H9 (cell line): ENCODE measurements at regions not wholly inside any gene's neighbourhood (a gene's known extent, or its start where the extent isn't known, plus 50 kb on each side); places are given as distances from the start of the nearest gene placed in this dataset.
A peak's percentile ranks its signal among the peaks of the same experiment; 100 is the strongest.

Experiments
- DNase-seq: peaks from one replicate; pipeline ENCODE4 v3.0.0-alpha.2; 2017
- H2AFZ ChIP-seq: one replicate; pipeline ENCODE4 v1.6.1; 2013; ENCODE audit warnings: mild to moderate bottlenecking, low read length, control low read depth, moderate library complexity
- H2AK5ac ChIP-seq: 2 replicates; pipeline ENCODE4 v1.6.1; 2013; ENCODE audit warnings: low read length, control low read depth, mixed read lengths; ENCODE audit not compliant: insufficient read length
- H2BK120ac ChIP-seq: one replicate; pipeline ENCODE4 v1.6.1; 2013; ENCODE audit warnings: low read depth, mild to moderate bottlenecking, low read length, control low read depth, inconsistent platforms; ENCODE audit not compliant: poor library complexity, severe bottlenecking
- H2BK12ac ChIP-seq: 2 replicates; pipeline ENCODE4 v1.6.1; 2013; ENCODE audit warnings: low read length, control low read depth, mixed read lengths, low read depth; ENCODE audit not compliant: insufficient read length
- H2BK15ac ChIP-seq: 2 replicates; pipeline ENCODE4 v1.6.1; 2013; ENCODE audit warnings: low read depth, low read length, control low read depth
- H2BK20ac ChIP-seq: one replicate; pipeline ENCODE4 v1.6.1; 2013; ENCODE audit warnings: low read depth, mild to moderate bottlenecking, low read length, control low read depth, inconsistent platforms; ENCODE audit not compliant: poor library complexity, severe bottlenecking
- H2BK5ac ChIP-seq: 2 replicates; pipeline ENCODE4 v1.6.1; 2013; ENCODE audit warnings: low read length, control low read depth, mixed read lengths; ENCODE audit not compliant: insufficient read length
- H3K14ac ChIP-seq: 2 replicates; pipeline ENCODE4 v1.6.1; 2013; ENCODE audit warnings: low read length, control low read depth; ENCODE audit not compliant: insufficient read depth
- H3K18ac ChIP-seq: 2 replicates; pipeline ENCODE4 v1.6.1; 2013; ENCODE audit warnings: low read depth, mild to moderate bottlenecking, mixed read lengths, low read length, control low read depth; ENCODE audit not compliant: insufficient read length
- H3K23ac ChIP-seq: 2 replicates; pipeline ENCODE4 v1.6.1; 2013; ENCODE audit warnings: low read length, control low read depth, mixed read lengths, low read depth; ENCODE audit not compliant: insufficient read length
- H3K23me2 ChIP-seq: 2 replicates; pipeline ENCODE4 v1.6.1; 2013; ENCODE audit warnings: low read depth, mild to moderate bottlenecking, mixed read lengths, low read length, control low read depth; ENCODE audit not compliant: insufficient read length, poor library complexity, severe bottlenecking
- H3K27ac ChIP-seq: 2 replicates; pipeline ENCODE4 v1.5.1; 2013; ENCODE audit warnings: low read length, control low read depth, mixed read lengths, low read depth; ENCODE audit not compliant: insufficient read length
- H3K27me3 ChIP-seq: 2 replicates; pipeline ENCODE4 v1.6.1; 2013; ENCODE audit warnings: low read length, control low read depth, inconsistent platforms; ENCODE audit not compliant: insufficient read depth
- H3K4ac ChIP-seq: 2 replicates; pipeline ENCODE4 v1.6.1; 2013; ENCODE audit warnings: low read depth, mild to moderate bottlenecking, control low read depth, inconsistent platforms, low read length, moderate library complexity
- H3K4me1 ChIP-seq: 2 replicates; pipeline ENCODE4 v1.6.1; 2013; ENCODE audit warnings: low read length, control low read depth, inconsistent platforms; ENCODE audit not compliant: insufficient read depth
- H3K4me2 ChIP-seq: 2 replicates; pipeline ENCODE4 v1.6.1; 2013; ENCODE audit warnings: low read length, control low read depth, mixed read lengths; ENCODE audit not compliant: insufficient read length, insufficient read depth
- H3K56ac ChIP-seq: 2 replicates; pipeline ENCODE4 v1.6.1; 2013; ENCODE audit warnings: low read depth, mild to moderate bottlenecking, mixed read lengths, low read length, control low read depth; ENCODE audit not compliant: insufficient read length
- H3K79me1 ChIP-seq: 2 replicates; pipeline ENCODE4 v1.6.1; 2013; ENCODE audit warnings: low read depth, mild to moderate bottlenecking, moderate library complexity, low read length, control low read depth, inconsistent platforms; ENCODE audit not compliant: insufficient read depth, poor library complexity, severe bottlenecking
- H3K79me2 ChIP-seq: 2 replicates; pipeline ENCODE4 v1.6.1; 2013; ENCODE audit warnings: low read length, control low read depth, inconsistent platforms; ENCODE audit not compliant: insufficient read depth
- H3K9ac ChIP-seq: 2 replicates; pipeline ENCODE4 v1.6.1; 2013; ENCODE audit warnings: low read length, control low read depth, mixed read lengths; ENCODE audit not compliant: insufficient read length; ENCODE audit errors: extremely low read depth
- H3K9me3 ChIP-seq: one replicate; pipeline ENCODE4 v1.6.1; 2013; ENCODE audit warnings: low read depth, low read length, inconsistent platforms; ENCODE audit not compliant: control insufficient read depth
- H3T11ph ChIP-seq: one replicate; pipeline ENCODE4 v1.6.1; 2013; ENCODE audit warnings: mild to moderate bottlenecking, low read length, control low read depth, inconsistent platforms
- H4K20me1 ChIP-seq: one replicate; pipeline ENCODE4 v1.6.1; 2013; ENCODE audit not compliant: control insufficient read depth, insufficient read length, insufficient read depth
- H4K5ac ChIP-seq: 2 replicates; pipeline ENCODE4 v1.6.1; 2013; ENCODE audit warnings: low read depth, mild to moderate bottlenecking, mixed read lengths, low read length, control low read depth; ENCODE audit not compliant: insufficient read length
- H4K8ac ChIP-seq: replicated peaks from 2 replicates; pipeline ENCODE4 v1.6.1; 2013; ENCODE audit warnings: low read length, control low read depth, mixed read lengths, low read depth; ENCODE audit not compliant: insufficient read length
- H4K91ac ChIP-seq: 2 replicates; pipeline ENCODE4 v1.6.1; 2013; ENCODE audit warnings: low read depth, mild to moderate bottlenecking, moderate library complexity, mixed read lengths, low read length, control low read depth; ENCODE audit not compliant: insufficient read length
- H3K27ac Mint-ChIP-seq, 3 experiments: 2 replicates in 2 of 3; 3 replicates in 1 of 3; pipeline ENCODE4 v1.8.0; 2020 to 2021; ENCODE audit warnings: mixed read lengths in 3 of 3, mild to moderate bottlenecking in 1 of 3, moderate library complexity in 1 of 3
- H3K27me3 Mint-ChIP-seq: 2 replicates; pipeline ENCODE4 v1.8.0; 2021; ENCODE audit warnings: low read depth, mild to moderate bottlenecking, moderate library complexity, mixed read lengths
- H3K36me3 Mint-ChIP-seq, 3 experiments: 2 replicates in 2 of 3; 3 replicates in 1 of 3; pipeline ENCODE4 v1.8.0; 2020 to 2021; ENCODE audit warnings: low read depth in 3 of 3, mixed read lengths in 3 of 3; ENCODE audit not compliant: insufficient read depth in 1 of 3
- H3K4me1 Mint-ChIP-seq, 2 experiments: 2 replicates each; pipeline ENCODE4 v1.8.0; 2020; ENCODE audit warnings: mixed read lengths in 2 of 2
- H3K4me3 Mint-ChIP-seq, 2 experiments: 2 replicates in 1 of 2; 3 replicates in 1 of 2; pipeline ENCODE4 v1.8.0; 2020 to 2021; ENCODE audit warnings: mild to moderate bottlenecking in 2 of 2, mixed read lengths in 2 of 2, moderate library complexity in 1 of 2
- H3K9me3 Mint-ChIP-seq, 2 experiments: 2 replicates in 1 of 2; 3 replicates in 1 of 2; pipeline ENCODE4 v1.8.0; 2020; ENCODE audit warnings: mild to moderate bottlenecking in 2 of 2, mixed read lengths in 2 of 2, moderate library complexity in 1 of 2
- WGBS: extraction: QIAGEN DNeasy Blood & Tissue Kit; methylation state at CpG from one replicate; pipeline ENCODE4 v1.1.7; 2013; ENCODE audit warnings: missing lambda C conversion rate, low lambda C conversion rate, mixed read lengths; ENCODE audit not compliant: insufficient read length; ENCODE audit errors: extremely low coverage; 5-methylcytosine and 5-hydroxymethylcytosine counted together
- TF ChIP-seq, protein P1 (sequence below): fragments of 200-600 bp; sonication (generic); conservative IDR thresholded peaks from 3 replicates; pipeline ENCODE4 v1.8.0; 2021; ENCODE audit warnings: antibody characterized with exemption, mild to moderate bottlenecking

DNA sequence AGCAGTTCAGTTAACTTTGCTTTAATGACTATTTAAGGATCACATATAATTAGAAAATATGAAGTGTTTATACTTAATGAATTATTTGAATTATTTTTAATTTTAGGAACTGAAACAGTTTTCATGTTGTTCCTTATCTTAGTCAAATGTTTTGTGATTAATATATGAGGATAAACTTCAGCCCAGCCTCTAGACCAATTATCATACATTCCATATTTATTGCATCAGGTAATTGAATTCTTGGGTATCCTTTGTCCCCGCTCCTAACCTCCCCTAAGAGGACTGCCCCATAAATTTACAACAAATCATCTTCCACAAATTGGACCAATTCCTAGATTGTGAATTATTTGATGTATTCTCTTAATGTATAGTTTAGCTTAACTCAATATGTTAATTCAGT lies 74.8 kb downstream of the ZNF622 start:
- Histone ChIP-seq H3K4me2 (no peak overlapping the region), H3K9me3 (no peaks in the 10 kb centered on the region), H3K4ac (no peak overlapping the region), H3T11ph (no peak overlapping the region), H4K20me1 (no peaks in the 10 kb centered on the region), H3K56ac (no peak overlapping the region), H3K79me1 (no peaks in the 10 kb centered on the region), H2AK5ac (no peak overlapping the region), H2BK5ac (no peak overlapping the region), H3K9ac (no peak overlapping the region), H3K23ac (no peak overlapping the region), H3K14ac (no peak overlapping the region), H2BK12ac (no peak overlapping the region), H3K23me2 (no peaks in the 10 kb centered on the region), H4K91ac (no peak overlapping the region), H3K18ac (no peak overlapping the region), H2BK20ac (no peak overlapping the region), H3K4me1 (no peaks in the 10 kb centered on the region; the same call in 1 of the 2 replicates), H2BK15ac (no peak overlapping the region), H3K79me2 (no peaks in the 10 kb centered on the region), H2BK120ac (no peak overlapping the region), H4K8ac (no peak overlapping the region), H3K27me3 (no peaks in the 10 kb centered on the region), H2AFZ (no peak overlapping the region), H4K5ac (no peak overlapping the region), H3K27ac (no peak overlapping the region)
- TF ChIP-seq, protein P1, sequence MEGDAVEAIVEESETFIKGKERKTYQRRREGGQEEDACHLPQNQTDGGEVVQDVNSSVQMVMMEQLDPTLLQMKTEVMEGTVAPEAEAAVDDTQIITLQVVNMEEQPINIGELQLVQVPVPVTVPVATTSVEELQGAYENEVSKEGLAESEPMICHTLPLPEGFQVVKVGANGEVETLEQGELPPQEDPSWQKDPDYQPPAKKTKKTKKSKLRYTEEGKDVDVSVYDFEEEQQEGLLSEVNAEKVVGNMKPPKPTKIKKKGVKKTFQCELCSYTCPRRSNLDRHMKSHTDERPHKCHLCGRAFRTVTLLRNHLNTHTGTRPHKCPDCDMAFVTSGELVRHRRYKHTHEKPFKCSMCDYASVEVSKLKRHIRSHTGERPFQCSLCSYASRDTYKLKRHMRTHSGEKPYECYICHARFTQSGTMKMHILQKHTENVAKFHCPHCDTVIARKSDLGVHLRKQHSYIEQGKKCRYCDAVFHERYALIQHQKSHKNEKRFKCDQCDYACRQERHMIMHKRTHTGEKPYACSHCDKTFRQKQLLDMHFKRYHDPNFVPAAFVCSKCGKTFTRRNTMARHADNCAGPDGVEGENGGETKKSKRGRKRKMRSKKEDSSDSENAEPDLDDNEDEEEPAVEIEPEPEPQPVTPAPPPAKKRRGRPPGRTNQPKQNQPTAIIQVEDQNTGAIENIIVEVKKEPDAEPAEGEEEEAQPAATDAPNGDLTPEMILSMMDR = no peak
- peak overlapping the region in 1 of 3 experiments; percentile 55; a peak in 1 of 7 replicates for H3K27ac Mint-ChIP-seq
- no peaks in the 10 kb centered on the region for H3K27me3 Mint-ChIP-seq
- DNase-seq = no peak
- H3K36me3 Mint-ChIP-seq = no peaks in the 10 kb centered on the region
- H3K9me3 Mint-ChIP-seq = no peaks in the 10 kb centered on the region
- no peak overlapping the region for H3K4me3 Mint-ChIP-seq
- WGBS = no CpG with 5 or more reads among the region's 1 CpG
- peaks cover 11 to 18% of the 10 kb centered on the region in 2 experiments for H3K4me1 Mint-ChIP-seq
